Kasumi-1 (cell line): ENCODE measurements at regions not wholly inside any gene's neighbourhood (a gene's known extent, or its start where the extent isn't known, plus 50 kb on each side); places are given as distances from the start of the nearest gene placed in this dataset.

Experiments used
- DNase-seq, 2 experiments: peaks; one replicate each; lab custom pipeline; 2025; lab: John Stamatoyannopoulos, UW

DNA sequence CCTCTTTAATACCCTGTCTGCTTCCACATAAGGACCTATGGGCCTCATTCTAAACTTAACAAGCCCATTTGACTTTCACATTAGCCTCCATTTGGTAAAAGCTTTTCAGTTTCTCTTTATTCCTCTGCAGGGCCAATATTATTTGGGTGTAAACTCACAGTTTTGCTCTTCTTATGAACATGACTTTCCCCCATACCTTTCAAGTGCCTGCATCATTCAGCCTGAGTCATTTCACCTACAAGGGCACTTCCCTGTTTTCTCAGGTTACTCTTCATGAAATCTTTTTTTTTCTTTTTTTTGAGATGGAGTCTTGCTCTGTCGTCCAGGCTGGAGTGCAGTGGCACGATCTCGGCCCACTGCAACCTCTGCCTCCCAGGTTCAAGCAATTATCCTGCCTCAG is 1258.1 kb upstream of the CELF2 start:
- DNase-seq = no peak

DNA sequence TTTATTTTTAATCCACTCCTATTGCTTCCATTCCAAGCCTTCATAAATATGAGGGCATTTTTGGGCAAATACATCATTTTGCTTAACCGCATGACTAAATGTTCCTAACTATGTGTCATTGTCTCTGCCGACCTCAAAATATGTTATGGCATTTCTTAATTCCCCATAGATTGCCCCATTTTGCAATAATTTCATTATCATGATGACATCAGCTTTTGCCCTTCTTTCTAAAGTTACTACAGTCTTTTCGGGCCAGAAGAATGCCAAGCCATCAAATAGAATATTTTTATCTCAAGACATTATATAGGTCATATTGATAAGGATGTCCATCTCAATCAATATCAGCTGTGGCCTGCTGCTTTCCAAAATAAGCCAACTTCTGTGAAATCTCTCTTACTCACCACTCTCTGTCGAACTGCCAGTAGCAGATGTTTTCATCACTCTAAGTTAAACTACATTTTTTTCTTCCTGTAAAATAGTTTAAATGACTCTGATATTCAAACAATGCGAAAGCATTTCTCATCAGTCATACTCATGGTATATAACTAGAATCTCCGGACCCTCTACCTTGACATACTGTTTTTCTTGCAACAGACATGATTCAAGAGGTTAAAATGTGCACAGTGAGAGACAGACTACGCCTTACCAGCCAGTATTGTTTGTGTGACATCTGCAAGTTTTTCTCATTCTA is 1254.6 kb upstream of the CELF2 start:
- DNase-seq = no peak

DNA sequence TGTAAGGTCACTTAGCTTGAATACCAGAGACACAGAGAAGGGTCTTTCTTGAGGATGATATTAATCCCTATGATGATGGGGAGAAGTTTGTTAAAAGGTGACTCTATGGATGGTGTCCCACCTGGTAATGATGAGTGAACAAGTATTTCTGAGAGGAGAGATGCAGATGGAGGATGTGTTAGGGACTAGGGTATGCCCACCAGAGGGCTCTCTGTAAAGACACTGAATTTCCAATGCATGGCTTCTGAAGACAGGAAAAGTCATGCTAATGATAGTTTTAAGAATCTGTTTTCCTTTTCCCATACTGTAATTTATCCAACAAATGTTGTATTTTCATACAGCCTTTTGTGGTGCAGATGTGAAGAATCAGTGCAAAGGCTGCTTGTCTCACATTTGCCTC is 1250.9 kb upstream of the CELF2 start:
- DNase-seq = no peak

DNA sequence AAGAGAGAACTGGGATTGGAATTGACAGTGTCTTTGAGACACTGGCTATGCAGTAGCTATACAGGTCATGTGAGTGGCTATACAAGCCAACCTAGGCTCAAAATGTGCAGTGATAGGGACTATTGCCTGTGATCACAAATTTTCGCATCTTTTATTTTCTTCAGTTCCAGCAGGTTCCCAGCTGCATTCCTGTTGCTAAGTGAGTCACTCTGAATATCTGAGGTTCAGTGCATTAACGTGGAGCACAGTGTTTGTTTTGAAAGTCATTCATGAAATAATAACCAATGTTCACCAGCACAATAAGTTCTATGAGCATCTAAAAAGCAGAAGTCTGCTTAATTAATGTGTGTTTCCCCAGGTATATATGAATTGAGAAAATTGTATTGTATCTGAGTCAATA is 1236.0 kb upstream of the CELF2 start:
- no peak for DNase-seq

DNA sequence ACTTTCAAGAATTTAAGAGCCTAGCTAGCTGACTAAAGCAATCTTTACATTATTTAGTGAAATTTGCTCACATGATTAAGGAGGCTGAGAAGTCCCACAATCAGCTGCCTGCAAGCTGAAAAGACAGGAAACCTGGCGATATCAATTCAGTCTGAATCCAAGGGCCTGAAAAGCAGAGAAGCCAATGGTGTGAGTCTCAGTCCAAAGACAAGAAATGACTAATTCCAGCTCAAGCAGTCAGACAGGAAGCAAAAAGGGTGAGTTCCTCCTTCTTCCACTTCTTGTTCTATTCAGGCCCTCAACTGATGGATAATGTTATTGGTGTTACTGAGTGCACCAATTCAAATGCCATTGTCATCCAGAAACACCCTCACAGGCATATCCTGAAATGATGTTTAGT is 1231.6 kb upstream of the CELF2 start:
- peak; percentile 94 to 96 for DNase-seq

DNA sequence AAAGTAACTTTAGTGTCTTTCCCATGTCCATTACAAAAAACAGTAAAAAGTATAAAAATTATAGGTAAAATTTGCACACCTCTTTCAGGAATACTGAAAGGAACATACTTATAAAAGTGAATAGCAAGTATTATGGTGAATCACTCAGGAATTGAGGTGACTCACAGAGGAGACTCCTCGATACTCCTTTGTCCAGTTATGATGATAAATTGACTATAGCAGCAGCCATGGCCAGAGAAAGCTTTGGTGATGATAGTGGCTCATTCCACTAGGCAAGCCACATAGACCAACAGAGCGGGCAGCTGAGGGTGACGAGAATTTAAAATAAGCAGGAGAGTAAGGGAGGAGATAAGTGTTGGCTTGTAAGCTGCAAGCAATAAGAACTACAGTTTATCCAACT is 1231.1 kb upstream of the CELF2 start:
- no peak for DNase-seq

DNA sequence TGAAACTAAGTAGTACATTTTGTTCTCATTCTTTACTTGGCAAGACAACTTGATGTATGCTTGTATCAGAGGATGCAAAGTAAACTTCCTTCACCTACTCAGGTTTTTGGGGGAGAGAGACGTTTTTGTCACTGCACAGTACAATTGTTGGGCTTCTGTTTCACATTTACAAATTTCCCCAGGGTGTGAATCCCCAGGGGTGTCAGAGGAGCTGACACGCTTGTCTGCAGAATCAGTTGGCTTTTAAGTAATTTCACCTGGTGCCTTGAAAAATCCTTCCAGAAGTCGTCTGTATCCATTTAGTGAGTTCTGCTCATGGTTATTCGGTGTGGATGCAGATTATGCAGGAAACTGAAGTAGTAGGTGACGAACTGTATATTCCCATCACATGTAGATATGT is 1227.7 kb upstream of the CELF2 start:
- no peak for DNase-seq

DNA sequence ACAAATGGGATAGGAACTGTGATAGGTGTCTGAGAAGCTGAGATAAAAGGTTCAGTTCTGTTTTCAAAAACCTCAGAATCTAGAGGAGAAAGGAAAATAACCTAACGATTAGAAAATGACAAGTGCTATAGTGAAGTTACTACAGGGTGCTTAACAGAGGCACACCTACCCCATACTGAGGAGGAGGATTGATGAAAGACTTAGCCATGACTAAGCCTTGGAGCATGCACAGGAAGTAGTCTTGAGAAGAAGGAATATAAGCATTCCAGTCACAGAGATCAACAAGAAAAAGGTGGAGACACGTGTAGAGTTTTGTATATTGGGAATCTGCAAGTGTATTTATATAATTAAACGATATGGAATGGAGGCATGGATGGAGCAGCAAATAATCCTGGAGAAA is 1225.5 kb upstream of the CELF2 start:
- no peak for DNase-seq

DNA sequence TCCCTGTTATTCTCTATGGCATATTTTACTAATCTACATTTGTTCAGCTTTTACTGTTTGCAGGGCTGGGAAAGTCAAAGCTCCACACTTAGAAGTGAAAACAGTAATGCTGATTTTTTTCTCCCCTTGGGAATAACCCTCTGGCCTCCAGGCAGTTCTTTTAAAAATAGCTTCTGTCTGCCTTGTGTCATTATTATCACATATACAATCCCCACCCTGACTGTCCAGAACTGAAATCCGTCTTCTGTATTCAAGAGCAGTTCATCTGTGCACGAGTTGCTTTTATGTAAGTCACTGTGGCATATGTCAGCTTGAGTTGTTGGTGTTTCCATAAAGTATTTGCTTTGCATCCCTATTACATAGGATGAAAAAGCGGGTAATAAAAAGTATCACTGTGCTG is 1221.1 kb upstream of the CELF2 start:
- DNase-seq = no peak

DNA sequence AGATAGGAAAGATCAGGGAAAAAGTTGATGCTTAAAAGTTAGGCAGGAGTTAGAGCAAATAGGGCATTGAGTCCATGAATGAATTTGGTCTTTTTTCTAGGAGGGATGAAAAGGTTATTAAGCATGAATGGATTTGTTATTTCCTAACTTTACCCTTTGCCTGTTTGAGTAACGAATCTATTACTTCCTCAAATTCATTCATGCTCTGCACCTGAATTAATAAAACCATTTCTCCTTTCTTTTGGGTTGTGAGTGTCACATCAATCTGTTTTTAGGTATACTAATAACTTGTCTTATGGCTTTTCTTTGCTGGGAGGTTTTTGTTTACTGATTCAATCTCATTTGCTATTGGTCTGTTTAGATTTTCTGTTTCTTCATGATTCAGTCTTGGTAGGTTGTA is 1217.7 kb upstream of the CELF2 start:
- DNase-seq = peak in 1 of 2 experiments; percentile 27

DNA sequence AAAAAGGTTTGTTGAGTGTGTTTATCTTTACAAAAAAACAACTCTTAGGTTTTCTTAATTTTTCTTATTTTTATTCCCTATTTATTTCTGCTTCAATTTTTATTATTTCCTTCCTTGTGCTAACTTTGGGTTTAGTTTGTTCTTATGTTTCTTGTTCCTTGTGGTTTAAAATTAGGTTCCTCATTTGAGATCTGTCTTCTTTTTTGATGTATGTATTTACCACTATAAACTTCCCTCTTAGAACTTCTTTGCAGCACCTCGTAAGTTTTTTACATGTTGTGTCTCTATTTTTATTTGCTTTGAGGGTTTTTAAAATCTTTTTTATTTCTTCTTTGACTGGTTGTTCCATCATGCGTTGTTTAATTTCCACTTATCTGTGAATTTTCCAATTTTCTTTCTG is 1217.1 kb upstream of the CELF2 start:
- peak; percentile 78 to 90 for DNase-seq

DNA sequence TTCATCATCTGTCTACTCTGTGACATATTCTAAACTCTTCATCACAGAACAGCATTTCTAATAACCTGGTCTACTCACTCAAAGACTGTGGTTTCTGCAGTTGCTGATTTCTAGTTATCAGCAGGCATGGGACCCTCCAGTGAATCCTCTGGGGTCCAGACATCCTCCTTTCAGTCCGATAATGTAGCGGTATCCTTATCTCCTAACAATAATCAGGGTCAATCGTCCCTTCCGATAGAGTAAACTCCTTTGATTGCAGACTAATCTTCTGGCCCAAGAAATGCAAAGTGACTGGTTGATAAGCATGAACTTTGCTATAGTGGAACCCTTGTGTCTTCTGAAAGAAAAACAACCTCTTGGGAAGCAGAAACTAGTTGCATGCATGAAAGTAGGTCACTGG is 1209.8 kb upstream of the CELF2 start:
- no peak for DNase-seq

DNA sequence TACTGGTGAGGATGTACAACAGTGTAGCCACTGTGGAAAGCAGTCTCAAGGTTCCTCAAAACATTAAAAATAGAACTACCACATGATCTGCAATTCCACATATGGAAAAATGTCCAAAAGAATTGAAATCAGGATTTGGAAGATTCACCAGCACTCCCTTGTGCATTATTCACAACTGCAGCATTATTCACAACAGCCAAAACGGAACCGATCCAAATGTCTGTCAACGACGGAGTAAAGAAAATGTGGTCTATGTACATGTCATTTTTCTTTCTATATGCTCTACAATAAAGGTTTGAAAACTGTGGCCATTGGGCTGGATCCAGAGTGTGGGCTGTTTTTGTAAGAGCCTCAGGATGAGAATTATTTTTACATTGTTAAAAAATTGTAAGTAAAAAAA is 1206.1 kb upstream of the CELF2 start:
- no peak for DNase-seq

DNA sequence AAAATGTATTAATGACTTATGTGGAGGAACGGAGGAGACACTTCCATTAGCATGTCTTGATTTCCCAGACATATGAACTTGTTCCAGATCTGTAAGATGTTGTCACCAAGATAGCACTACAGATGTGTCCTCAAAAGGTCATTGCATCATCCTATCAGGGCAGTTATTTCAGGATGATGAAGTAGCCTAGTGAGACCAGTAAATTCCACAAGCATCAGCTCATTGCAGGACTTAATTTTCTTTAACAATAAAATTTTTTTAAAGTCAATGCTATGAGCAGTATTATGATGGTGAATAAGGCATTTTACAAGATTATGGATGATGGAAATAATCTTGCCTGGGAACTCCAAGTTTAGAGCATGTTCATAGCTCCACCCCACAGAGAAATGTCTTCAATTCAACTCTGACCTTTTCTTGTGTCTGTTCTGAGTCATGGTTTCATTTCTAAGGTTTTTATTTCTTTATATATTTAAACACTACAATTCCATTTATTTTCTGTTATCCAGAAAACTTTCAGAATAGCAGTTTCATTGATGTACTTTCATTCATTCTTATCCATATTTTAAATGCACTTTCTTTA is 1203.3 kb upstream of the CELF2 start:
- no peak for DNase-seq

DNA sequence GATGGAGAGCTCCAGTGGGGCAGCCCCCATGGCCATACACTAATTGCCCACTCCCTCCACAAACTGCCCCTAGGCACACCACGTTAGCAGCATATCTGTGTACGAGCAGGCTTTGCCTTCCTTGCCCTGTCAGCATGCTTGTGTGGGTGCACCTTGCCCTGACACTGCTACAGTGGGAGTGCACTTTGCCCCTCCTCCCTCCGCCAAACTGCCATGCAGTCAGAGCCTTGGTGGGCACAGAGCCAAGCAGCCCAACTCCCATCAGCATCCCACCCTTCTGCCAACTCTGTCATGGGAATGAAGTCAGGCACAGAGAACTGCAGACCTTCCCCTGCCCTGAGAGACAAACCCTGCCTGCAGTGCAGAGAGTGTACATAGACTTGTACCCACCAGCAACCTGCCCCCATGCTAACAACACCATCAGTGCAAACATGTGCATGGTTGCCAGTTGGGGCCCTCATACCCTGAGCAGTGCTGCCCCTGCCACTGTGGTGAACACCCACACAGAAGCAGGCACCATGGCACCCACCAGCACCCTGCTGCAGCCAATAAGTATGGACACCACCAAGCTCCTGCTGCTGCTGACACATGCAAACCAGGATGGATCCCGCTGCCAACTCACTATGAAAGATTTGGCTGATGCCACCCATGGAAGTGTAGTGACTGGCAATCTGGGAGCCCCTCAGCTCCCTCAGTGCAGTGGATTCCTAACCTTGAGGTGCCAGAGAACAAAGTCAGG is 1197.7 kb upstream of the CELF2 start:
- DNase-seq = no peak

DNA sequence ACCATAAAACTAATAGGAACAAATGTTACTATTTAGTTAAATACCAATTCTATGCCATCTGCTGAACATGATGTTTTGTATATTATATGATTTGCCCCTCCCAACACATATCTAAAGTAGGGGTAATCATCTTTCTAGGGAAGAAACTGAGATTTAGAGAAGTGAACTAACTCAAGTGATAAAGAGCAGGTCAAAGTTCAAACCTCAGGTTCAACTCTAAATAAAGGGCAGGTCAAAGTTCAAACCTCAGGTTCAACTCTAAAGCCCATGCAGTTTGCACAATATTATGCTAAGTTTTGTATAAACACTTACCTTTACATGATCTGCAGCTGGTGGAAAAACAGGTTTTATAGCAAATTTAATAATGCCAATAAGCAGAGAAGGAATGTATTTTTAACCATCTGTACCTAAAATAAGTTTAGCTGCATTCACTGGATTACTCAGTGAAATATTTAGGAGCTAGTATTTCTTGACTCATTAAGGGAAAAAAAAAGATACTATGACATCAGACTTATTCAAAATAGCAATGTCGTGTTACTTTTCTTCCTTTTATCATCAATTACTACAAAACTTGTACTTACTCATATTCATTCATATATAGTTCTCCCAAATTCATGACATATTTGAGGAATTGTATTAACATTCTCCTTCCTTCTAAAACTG is 1194.3 kb upstream of the CELF2 start:
- no peak for DNase-seq

DNA sequence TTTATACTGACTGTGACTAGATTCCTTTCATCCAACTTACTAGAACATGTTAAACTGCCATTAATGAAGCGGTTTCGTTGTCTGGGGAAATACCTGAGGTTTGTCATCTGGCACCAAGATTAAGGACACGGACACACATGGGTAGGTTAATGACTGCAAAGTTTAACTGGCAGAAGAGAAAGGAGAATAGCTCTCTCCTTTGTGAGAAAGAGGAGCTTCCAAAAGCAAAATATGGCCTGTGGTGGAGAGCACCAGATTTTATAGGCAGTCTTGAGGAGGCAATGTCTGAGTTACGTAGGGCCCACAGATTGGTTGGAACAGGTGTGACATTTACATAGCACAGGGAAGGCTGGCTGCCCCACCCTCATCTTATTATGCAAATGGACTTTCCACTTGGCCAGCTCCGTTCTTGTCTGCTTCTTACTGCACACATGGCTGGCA is 1193.0 kb upstream of the CELF2 start:
- no peak for DNase-seq

DNA sequence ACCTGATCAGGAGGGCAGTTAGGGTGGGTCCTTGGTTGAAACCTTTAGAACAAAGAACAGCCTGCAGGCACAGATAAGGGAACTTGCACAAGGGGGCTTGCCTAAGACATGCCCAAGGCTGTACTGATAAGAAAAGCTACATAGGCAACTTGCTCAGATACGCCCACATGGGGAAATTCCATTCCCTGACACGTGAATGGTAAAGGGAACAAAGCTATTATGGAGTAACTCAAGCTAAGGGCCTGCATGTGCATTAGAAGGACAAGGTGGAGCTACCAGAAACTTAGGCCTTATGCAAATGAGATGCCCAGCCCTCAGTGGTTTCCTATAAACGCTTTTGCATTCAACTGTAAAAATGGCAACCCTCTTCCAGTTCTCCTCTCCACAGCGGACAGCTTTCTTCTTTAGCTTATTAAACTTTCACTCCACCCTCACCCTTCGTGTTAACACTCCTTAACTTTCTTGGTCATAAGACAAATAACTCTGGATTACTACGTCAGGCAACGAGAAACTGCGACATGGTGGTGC is 1192.1 kb upstream of the CELF2 start:
- DNase-seq = peak; percentile 56 to 68

DNA sequence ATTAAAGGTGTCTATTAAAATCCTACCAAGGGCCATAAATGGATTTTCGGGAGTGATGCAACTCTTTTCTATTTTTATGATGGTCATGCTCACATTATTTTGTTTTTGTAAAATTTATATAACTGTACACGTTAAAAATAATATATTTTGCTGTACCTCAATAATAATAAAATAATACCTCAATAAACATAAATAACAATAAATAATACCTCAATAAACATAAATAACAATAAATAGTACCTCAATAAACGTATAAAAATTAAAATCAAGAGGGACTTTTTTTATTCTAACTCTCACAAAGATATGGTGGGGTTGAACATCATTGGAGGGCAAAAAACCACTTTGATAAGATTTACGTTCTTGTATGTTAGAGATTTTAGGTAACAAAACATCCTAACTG is 1189.6 kb upstream of the CELF2 start:
- DNase-seq = no peak

DNA sequence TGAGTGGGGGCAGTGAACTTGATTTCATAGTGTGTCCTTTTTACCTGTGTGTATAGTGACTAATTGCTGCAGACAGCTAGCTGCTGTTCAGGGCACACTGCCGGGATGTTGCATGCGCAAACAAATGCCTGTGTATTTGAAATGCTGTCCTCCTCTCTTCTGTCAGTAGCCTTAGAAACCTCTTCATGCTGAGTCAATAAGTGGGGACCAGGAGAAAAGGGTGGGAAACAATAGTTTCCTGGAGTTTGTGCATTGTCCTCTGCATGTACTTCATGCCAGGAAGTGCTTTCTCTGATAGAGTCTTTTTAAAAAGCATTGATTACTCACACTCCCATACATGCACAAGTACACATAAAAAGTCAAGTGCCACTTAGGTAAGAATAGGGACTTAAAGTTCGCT is 1183.7 kb upstream of the CELF2 start:
- DNase-seq = no peak

DNA sequence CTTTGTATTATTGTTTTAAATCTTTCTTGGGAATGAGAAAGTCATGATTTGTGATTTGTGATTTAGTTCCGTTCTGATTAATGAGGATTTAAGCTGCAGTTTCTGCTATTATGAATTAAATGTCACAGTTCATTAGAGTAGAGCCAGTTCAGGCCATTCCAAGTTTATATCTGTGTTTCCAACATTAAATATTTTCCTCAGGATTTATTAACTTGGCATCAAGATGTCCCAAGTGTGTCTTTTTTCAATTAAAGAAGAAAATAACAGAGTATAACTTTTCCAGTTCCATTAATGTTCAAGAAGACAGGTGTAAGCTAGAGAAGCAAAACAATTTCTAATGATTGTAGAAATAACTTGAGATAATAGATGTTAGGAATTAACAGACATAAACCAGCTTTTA is 1183.2 kb upstream of the CELF2 start:
- DNase-seq = no peak

DNA sequence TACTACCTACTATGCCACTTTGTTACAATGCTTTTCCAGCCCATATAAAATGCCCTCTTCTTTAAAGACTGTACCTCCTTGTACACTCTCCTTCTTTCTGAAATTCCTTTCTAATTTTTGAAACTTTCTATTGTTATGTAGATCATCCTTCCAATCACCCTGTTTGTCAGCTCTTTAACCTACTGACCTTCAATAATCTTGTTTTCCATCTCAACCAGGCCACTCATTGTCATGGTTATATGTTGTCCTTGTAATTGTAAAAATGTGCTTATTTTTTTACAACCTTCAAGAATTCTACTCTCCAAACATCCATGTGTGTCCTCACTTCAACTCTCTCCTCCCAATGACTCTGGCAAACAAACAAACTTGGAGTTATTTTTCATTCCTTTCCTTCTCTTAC is 1172.6 kb upstream of the CELF2 start:
- no peak for DNase-seq

DNA sequence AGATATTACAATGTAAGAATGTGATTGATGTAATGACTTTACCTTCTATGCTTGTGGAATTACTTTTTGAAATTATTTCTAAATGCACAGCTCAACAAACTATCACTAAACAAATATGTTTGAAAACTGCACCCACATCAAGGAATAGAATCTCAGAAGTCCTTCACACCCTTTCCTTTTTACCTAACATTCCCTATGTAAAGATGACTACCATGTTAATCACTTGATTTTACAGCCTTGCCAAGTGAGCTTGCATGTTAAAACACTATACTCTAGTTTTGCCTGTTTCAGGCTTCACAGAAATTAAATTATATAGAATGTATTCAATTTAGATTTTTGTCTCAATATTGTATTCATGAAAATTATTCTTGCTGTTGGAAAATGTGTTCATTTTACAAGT is 1169.4 kb upstream of the CELF2 start:
- DNase-seq = no peak
